Thyroid gland (tissue), 4 donors: ENCODE measurements at regions not wholly inside any gene's neighbourhood (a gene's known extent, or its start where the extent isn't known, plus 50 kb on each side); places are given as distances from the start of the nearest gene placed in this dataset.

ENCODE experiments used
- DNase-seq, 2 donors: peaks; one replicate each; pipeline ENCODE4 v3.0.0-alpha.2; 2019
- H3K27ac ChIP-seq, 3 donors: fragments of 200-600 bp; sonication (generic); 1 replicate in 2 of 3; 2 replicates in 1 of 3; pipeline ENCODE4 v1.5.1; 2016 to 2019; ENCODE audit warnings: mild to moderate bottlenecking in 1 of 3, moderate library complexity in 1 of 3
- H3K27me3 ChIP-seq: fragments of 200-600 bp; sonication (generic); one replicate; pipeline ENCODE4 v1.5.1; 2019
- H3K36me3 ChIP-seq, 2 donors: fragments of 200-600 bp; sonication (generic); one replicate each; pipeline ENCODE4 v1.5.1; 2016 to 2019
- H3K4me1 ChIP-seq, 2 donors: fragments of 200-600 bp; sonication (generic); one replicate each; pipeline ENCODE4 v1.5.1; 2017 to 2019
- H3K4me3 ChIP-seq, 3 donors: fragments of 200-600 bp; sonication (generic); replicated peaks in 1 of 3; 1 replicate in 2 of 3; 2 replicates in 1 of 3; pipeline ENCODE4 v1.5.1; 2016; ENCODE audit warnings: mild to moderate bottlenecking in 1 of 3
- H3K9me3 ChIP-seq: fragments of 200-600 bp; sonication (generic); one replicate; pipeline ENCODE4 v1.5.1; 2017
- CTCF ChIP-seq, 6 experiments: fragments of 200-600 bp in 3 of 6; fragments of 450-650 bp in 3 of 6; sonication (generic) in 3 of 6; IDR thresholded peaks; one replicate each; pipeline ENCODE4 v1.5.1; 2016 to 2019; ENCODE audit warnings: antibody characterized with exemption in 6 of 6, mild to moderate bottlenecking in 2 of 6, inconsistent platforms in 1 of 6, moderate library complexity in 1 of 6
- POLR2A ChIP-seq, 2 donors: fragments of 450-650 bp; IDR thresholded peaks; one replicate each; pipeline ENCODE4 v1.6.1; 2017; ENCODE audit warnings: antibody characterized with exemption in 2 of 2, mild to moderate bottlenecking in 2 of 2, moderate library complexity in 1 of 2
- WGBS, 2 donors: methylation state at CpG; one replicate each; pipeline ENCODE4 v1.1.5; 2017; 5-methylcytosine and 5-hydroxymethylcytosine counted together
- intact Hi-C: fragments of 100-400 bp; cut with DNase I; formaldehyde crosslinking; loops from one replicate; pipeline ENCODE4 v1.15.1; 2023

- H3K9me3 ChIP-seq, result no peaks in the 10 kb centered on the region
- H3K36me3 ChIP-seq, result no peaks in the 10 kb centered on the region
- TF ChIP-seq CTCF (IDR thresholded peaks at IDR 0.05) (no peak), POLR2A (IDR thresholded peaks at IDR 0.05) (no peak)
- H3K27ac ChIP-seq, result no peak overlapping the region
- DNase-seq, result no peak
- H3K4me1 ChIP-seq, result peaks cover 0 to 7% of the 10 kb centered on the region in 2 donors
- no peaks in the 10 kb centered on the region for H3K27me3 ChIP-seq
- 82 to 93% methylated on average over 5 of the region's 5 CpGs for WGBS, 2 donors
- intact Hi-C loops, result no loop called here
- no peak overlapping the region for H3K4me3 ChIP-seq
These were observed 232.4 kb downstream of the BMP7 start for GRCh38 chr20:57034001-57034400.

GRCh38 chr20:57037689-57038088 lies 228.8 kb downstream of the BMP7 start:
- H3K9me3 ChIP-seq, result no peaks in the 10 kb centered on the region
- WGBS, 2 donors, result 86 to 90% methylated on average over 3 of the region's 3 CpGs
- no peaks in the 10 kb centered on the region for H3K27me3 ChIP-seq
- no peak for DNase-seq
- no peak overlapping the region for H3K27ac ChIP-seq
- no peak for TF ChIP-seq CTCF (IDR thresholded peaks at IDR 0.05)
- no peak for TF ChIP-seq POLR2A (IDR thresholded peaks at IDR 0.05)
- intact Hi-C loops, result no loop called here
- H3K4me3 ChIP-seq, result no peak overlapping the region
- no peaks in the 10 kb centered on the region for H3K36me3 ChIP-seq
- no peaks in the 10 kb centered on the region for H3K4me1 ChIP-seq

- TF ChIP-seq POLR2A (IDR thresholded peaks at IDR 0.05), result no peak
- no peaks in the 10 kb centered on the region for H3K9me3 ChIP-seq
- 62 to 65% methylated on average over 4 of the region's 4 CpGs for WGBS, 2 donors
- DNase-seq, result no peak
- H3K4me1 ChIP-seq, result peaks cover 0 to under 1% of the 10 kb centered on the region in 2 donors
- intact Hi-C loops, result no loop called here
- no peak overlapping the region for H3K4me3 ChIP-seq
- H3K36me3 ChIP-seq, result no peaks in the 10 kb centered on the region
- no peaks in the 10 kb centered on the region for H3K27me3 ChIP-seq
- no peak overlapping the region for H3K27ac ChIP-seq
These were observed 227.6 kb downstream of the BMP7 start for GRCh38 chr20:57038608-57039440.

- Histone ChIP-seq H3K4me3 (no peak overlapping the region), H3K36me3 (no peaks in the 10 kb centered on the region), H3K27ac (no peak overlapping the region), H3K27me3 (no peaks in the 10 kb centered on the region), H3K4me1 (peaks cover 0 to 4% of the 10 kb centered on the region in 2 donors), H3K9me3 (no peaks in the 10 kb centered on the region)
- 67 to 77% methylated on average over 3 of the region's 3 CpGs for WGBS, 2 donors
- intact Hi-C loops, result no loop called here
- TF ChIP-seq CTCF (IDR thresholded peaks at IDR 0.05), result no peak
- no peak for TF ChIP-seq POLR2A (IDR thresholded peaks at IDR 0.05)
- no peak for DNase-seq
These were observed 226.0 kb downstream of the BMP7 start for GRCh38 chr20:57040466-57040865.

GRCh38 chr20:57040924-57041323 lies 225.5 kb downstream of the BMP7 start:
- no peak overlapping the region for H3K4me3 ChIP-seq
- H3K36me3 ChIP-seq, result no peaks in the 10 kb centered on the region
- no peak for DNase-seq
- intact Hi-C loops, result no loop called here
- 66 to 69% methylated on average over 8 of the region's 8 CpGs for WGBS, 2 donors
- H3K4me1 ChIP-seq, result peaks cover 0 to 4% of the 10 kb centered on the region in 2 donors
- H3K27ac ChIP-seq, result no peak overlapping the region
- no peaks in the 10 kb centered on the region for H3K27me3 ChIP-seq
- TF ChIP-seq CTCF (IDR thresholded peaks at IDR 0.05) (no peak), POLR2A (IDR thresholded peaks at IDR 0.05) (no peak)
- no peaks in the 10 kb centered on the region for H3K9me3 ChIP-seq
